ENCODE measurements at regions not wholly inside any gene's neighbourhood (a gene's known extent, or its start where the extent isn't known, plus 50 kb on each side); places are given as distances from the start of the nearest gene placed in this dataset.

- intact Hi-C loops (cut with DNase I), result no loop called here
Observed at GRCh38 chr10:113447278-113447677, 105.6 kb upstream of the HABP2 start.

GRCh38 chr10:113449006-113449695 is 103.7 kb upstream of the HABP2 start:
- intact Hi-C loops (cut with DNase I), result no loop called here
- no peak for DNase-seq (ENCODE audit: low spot score)

More at GRCh38 chr10:113447278-113447677, 105.6 kb upstream of the HABP2 start:
- no peak for DNase-seq (ENCODE audit: low spot score)

GRCh38 chr10:113450046-113450804 is 102.6 kb upstream of the HABP2 start:
- DNase-seq (ENCODE audit: low spot score), result no peak

GRCh38 chr10:113450906-113451305 is 101.9 kb upstream of the HABP2 start:
- intact Hi-C loops (cut with DNase I), result loop anchor here in 1 of 2 donors (10.0 kb wide), 1 partner anchor 166 kb away; no protein-coding TSS in a partner anchor

More at GRCh38 chr10:113450046-113450804, 102.6 kb upstream of the HABP2 start:
- intact Hi-C loops (cut with DNase I), result loop anchor here in 1 of 2 donors (10.0 kb wide), 1 partner anchor 165 kb away; no protein-coding TSS in a partner anchor

GRCh38 chr10:113452146-113452845 is 100.6 kb upstream of the HABP2 start:
- intact Hi-C loops (cut with DNase I), result loop anchor here in 1 of 2 donors (10.0 kb wide), 1 partner anchor 167 kb away; no protein-coding TSS in a partner anchor
- DNase-seq (ENCODE audit: low spot score), result no peak

More at GRCh38 chr10:113450906-113451305, 101.9 kb upstream of the HABP2 start:
- DNase-seq (ENCODE audit: low spot score), result no peak

- DNase-seq (ENCODE audit: low spot score), result no peak
- intact Hi-C loops (cut with DNase I), result loop anchor here in 1 of 2 donors (10.0 kb wide), 1 partner anchor 169 kb away; no protein-coding TSS in a partner anchor
Observed at GRCh38 chr10:113453351-113453750, 99.5 kb upstream of the HABP2 start.

GRCh38 chr10:113454341-113455061 is 98.4 kb upstream of the HABP2 start:
- peak; percentile 83 for DNase-seq (ENCODE audit: low spot score)
- intact Hi-C loops (cut with DNase I), result loop anchor here in 1 of 2 donors (10.0 kb wide), 1 partner anchor 170 kb away; no protein-coding TSS in a partner anchor

GRCh38 chr10:113455947-113456346 is 96.9 kb upstream of the HABP2 start:
- DNase-seq (ENCODE audit: low spot score), result no peak
- intact Hi-C loops (cut with DNase I), result loop anchor here in 1 of 2 donors (10.0 kb wide), 1 partner anchor 171 kb away; no protein-coding TSS in a partner anchor

GRCh38 chr10:113456741-113457140 is 96.1 kb upstream of the HABP2 start:
- intact Hi-C loops (cut with DNase I), result loop anchor here in 1 of 2 donors (10.0 kb wide), 1 partner anchor 172 kb away; no protein-coding TSS in a partner anchor
- no peak for DNase-seq (ENCODE audit: low spot score)

GRCh38 chr10:113457408-113457807 is 95.4 kb upstream of the HABP2 start:
- DNase-seq (ENCODE audit: low spot score), result no peak
- intact Hi-C loops (cut with DNase I), result loop anchor here in 1 of 2 donors (10.0 kb wide), 1 partner anchor 173 kb away; no protein-coding TSS in a partner anchor

- DNase-seq (ENCODE audit: low spot score), result no peak
- intact Hi-C loops (cut with DNase I), result loop anchor here in 1 of 2 donors (10.0 kb wide), 1 partner anchor 174 kb away; no protein-coding TSS in a partner anchor
Observed at GRCh38 chr10:113458451-113458850, 94.4 kb upstream of the HABP2 start.

GRCh38 chr10:113458944-113459343 is 93.9 kb upstream of the HABP2 start:
- no peak for DNase-seq (ENCODE audit: low spot score)
- intact Hi-C loops (cut with DNase I), result loop anchor here in 1 of 2 donors (10.0 kb wide), 1 partner anchor 174 kb away; no protein-coding TSS in a partner anchor

GRCh38 chr10:113459626-113460280 is 93.1 kb upstream of the HABP2 start:
- no peak for DNase-seq (ENCODE audit: low spot score)
- intact Hi-C loops (cut with DNase I), result loop anchor here in 1 of 2 donors (10.0 kb wide), 1 partner anchor 175 kb away; no protein-coding TSS in a partner anchor

- no peak for DNase-seq (ENCODE audit: low spot score)
- intact Hi-C loops (cut with DNase I), result no loop called here
Observed at GRCh38 chr10:113463083-113463482, 89.8 kb upstream of the HABP2 start.

GRCh38 chr10:113463777-113464176 is 89.1 kb upstream of the HABP2 start:
- DNase-seq (ENCODE audit: low spot score), result no peak
- intact Hi-C loops (cut with DNase I), result no loop called here

- no peak for DNase-seq (ENCODE audit: low spot score)
- intact Hi-C loops (cut with DNase I), result loop anchor here in 1 of 2 donors (10.0 kb wide), 1 partner anchor 55 kb away; no protein-coding TSS in a partner anchor
Observed at GRCh38 chr10:113469796-113470195, 83.1 kb upstream of the HABP2 start.

GRCh38 chr10:113470372-113471240 is 82.2 kb upstream of the HABP2 start:
- no peak for DNase-seq (ENCODE audit: low spot score)
- intact Hi-C loops (cut with DNase I), result loop anchor here in 1 of 2 donors (10.0 kb wide), 1 partner anchor 54 kb away; no protein-coding TSS in a partner anchor

All from posterior vena cava (tissue), 2 donors.